ENCODE measurements at regions not wholly inside any gene's neighbourhood (a gene's known extent, or its start where the extent isn't known, plus 50 kb on each side); places are given as distances from the start of the nearest gene placed in this dataset.

GRCh38 chr17:63032142-63032541 is 66.1 kb downstream of the TANC2 start:
- TF ChIP-seq, protein P1, sequence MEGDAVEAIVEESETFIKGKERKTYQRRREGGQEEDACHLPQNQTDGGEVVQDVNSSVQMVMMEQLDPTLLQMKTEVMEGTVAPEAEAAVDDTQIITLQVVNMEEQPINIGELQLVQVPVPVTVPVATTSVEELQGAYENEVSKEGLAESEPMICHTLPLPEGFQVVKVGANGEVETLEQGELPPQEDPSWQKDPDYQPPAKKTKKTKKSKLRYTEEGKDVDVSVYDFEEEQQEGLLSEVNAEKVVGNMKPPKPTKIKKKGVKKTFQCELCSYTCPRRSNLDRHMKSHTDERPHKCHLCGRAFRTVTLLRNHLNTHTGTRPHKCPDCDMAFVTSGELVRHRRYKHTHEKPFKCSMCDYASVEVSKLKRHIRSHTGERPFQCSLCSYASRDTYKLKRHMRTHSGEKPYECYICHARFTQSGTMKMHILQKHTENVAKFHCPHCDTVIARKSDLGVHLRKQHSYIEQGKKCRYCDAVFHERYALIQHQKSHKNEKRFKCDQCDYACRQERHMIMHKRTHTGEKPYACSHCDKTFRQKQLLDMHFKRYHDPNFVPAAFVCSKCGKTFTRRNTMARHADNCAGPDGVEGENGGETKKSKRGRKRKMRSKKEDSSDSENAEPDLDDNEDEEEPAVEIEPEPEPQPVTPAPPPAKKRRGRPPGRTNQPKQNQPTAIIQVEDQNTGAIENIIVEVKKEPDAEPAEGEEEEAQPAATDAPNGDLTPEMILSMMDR (IDR thresholded peaks at IDR 0.05; ENCODE audit: low read depth, low read length): no peak
- DNase-seq (ENCODE audit: low read depth in 2 of 2): no peak
- no peak overlapping the region for H3K4me3 ChIP-seq (replicated peaks in 1 of 2; ENCODE audit: low read depth in 2 of 2, low read length in 2 of 2)

DNA sequence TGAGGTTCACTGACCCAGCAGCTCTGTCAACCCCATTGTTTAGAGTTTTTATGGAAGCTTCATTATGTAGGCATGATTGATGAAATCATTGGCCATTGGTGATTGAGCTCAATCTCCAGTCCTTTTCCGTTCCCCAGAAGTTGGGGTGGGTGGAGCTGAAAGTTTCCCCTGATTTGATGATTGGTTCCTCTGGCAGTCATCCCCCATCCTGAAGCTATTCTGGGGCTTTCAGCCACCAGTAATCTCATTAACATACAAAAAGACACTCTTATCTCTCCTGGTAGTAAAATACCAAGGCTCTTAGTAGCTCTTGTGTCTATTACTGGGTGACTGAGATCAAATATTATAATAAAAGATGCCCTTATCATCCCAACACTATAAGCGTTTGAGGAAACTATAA is 67.1 kb downstream of the TANC2 start:
- H3K4me3 ChIP-seq (replicated peaks in 1 of 2; ENCODE audit: low read depth in 2 of 2, low read length in 2 of 2): no peak overlapping the region
- no peak for DNase-seq (ENCODE audit: low read depth in 2 of 2)
- TF ChIP-seq, protein P1 (IDR thresholded peaks at IDR 0.05; ENCODE audit: low read depth, low read length): no peak

DNA sequence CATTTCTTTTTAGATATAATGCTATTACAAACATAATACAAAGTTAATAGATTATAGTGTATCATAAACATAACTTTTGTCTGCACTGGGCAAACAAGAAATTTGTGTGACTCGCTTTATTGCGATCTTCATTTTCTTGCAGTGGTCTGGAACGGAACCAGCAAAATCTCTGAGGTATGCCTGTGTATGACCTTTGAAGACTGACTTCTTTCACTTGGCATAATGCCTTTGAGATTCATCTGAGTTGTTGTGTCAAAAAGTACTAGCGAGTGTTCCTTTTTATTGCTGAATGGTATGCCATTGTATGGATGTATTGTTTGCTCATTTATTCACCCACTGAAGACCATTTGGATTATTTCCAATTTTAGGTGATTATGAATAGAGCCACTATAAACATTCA is 69.2 kb downstream of the TANC2 start:
- TF ChIP-seq, protein P1 (IDR thresholded peaks at IDR 0.05; ENCODE audit: low read depth, low read length): no peak

GRCh38 chr17:63035695-63036094 is 69.7 kb downstream of the TANC2 start:
- TF ChIP-seq, protein P1 (IDR thresholded peaks at IDR 0.05; ENCODE audit: low read depth, low read length): no peak

More for the DNA sequence above, 69.2 kb downstream of the TANC2 start:
- DNase-seq (ENCODE audit: low read depth in 2 of 2): peak; percentile 71 to 82
- H3K4me3 ChIP-seq (replicated peaks in 1 of 2; ENCODE audit: low read depth in 2 of 2, low read length in 2 of 2): no peak overlapping the region

GRCh38 chr17:63039342-63039741 is 73.3 kb downstream of the TANC2 start:
- peak in 1 of 2 donors; percentile 13 for DNase-seq (ENCODE audit: low read depth in 2 of 2)
- TF ChIP-seq, protein P1 (IDR thresholded peaks at IDR 0.05; ENCODE audit: low read depth, low read length): no peak
- H3K4me3 ChIP-seq (replicated peaks in 1 of 2; ENCODE audit: low read depth in 2 of 2, low read length in 2 of 2): peak overlapping the region in 1 of 2 donors; percentile 9

More at GRCh38 chr17:63035695-63036094, 69.7 kb downstream of the TANC2 start:
- peak; percentile 3 to 24 for DNase-seq (ENCODE audit: low read depth in 2 of 2)
- no peak overlapping the region for H3K4me3 ChIP-seq (replicated peaks in 1 of 2; ENCODE audit: low read depth in 2 of 2, low read length in 2 of 2)

GRCh38 chr17:63039899-63040602 is 74.0 kb downstream of the TANC2 start:
- TF ChIP-seq, protein P1 (IDR thresholded peaks at IDR 0.05; ENCODE audit: low read depth, low read length): no peak
- H3K4me3 ChIP-seq (replicated peaks in 1 of 2; ENCODE audit: low read depth in 2 of 2, low read length in 2 of 2): no peak overlapping the region
- DNase-seq (ENCODE audit: low read depth in 2 of 2): peak; percentile 55 to 74
